Spleen (tissue), 11 donors: ENCODE measurements at regions not wholly inside any gene's neighbourhood (a gene's known extent, or its start where the extent isn't known, plus 50 kb on each side); places are given as distances from the start of the nearest gene placed in this dataset.

Experiments used
- DNase-seq: peaks from one replicate; pipeline ENCODE4 v3.0.0-alpha.2; 2020
- H3K27ac ChIP-seq, 8 donors: fragments of 200-600 bp; sonication (generic) in 7 of 8; 1 replicate in 4 of 8; 2 replicates in 4 of 8; pipeline versions ENCODE4 v1.5.0 to v1.8.0; 2016 to 2021; ENCODE audit warnings: inconsistent platforms in 4 of 8, mild to moderate bottlenecking in 4 of 8, moderate library complexity in 1 of 8
- H3K27me3 ChIP-seq, 7 donors: fragments of 200-600 bp; sonication (generic) in 6 of 7; replicated peaks in 1 of 7; 1 replicate in 4 of 7; 2 replicates in 3 of 7; pipeline versions ENCODE4 v1.5.0 to v1.8.0; 2016 to 2021; ENCODE audit warnings: inconsistent platforms in 3 of 7, mild to moderate bottlenecking in 1 of 7
- H3K36me3 ChIP-seq, 6 donors: fragments of 200-600 bp; sonication (generic) in 5 of 6; 1 replicate in 4 of 6; 2 replicates in 2 of 6; pipeline versions ENCODE4 v1.5.0 to v1.8.0; 2016 to 2021; ENCODE audit warnings: inconsistent platforms in 2 of 6
- H3K4me1 ChIP-seq, 6 donors: fragments of 200-600 bp; sonication (generic) in 5 of 6; 1 replicate in 3 of 6; 2 replicates in 3 of 6; pipeline versions ENCODE4 v1.5.0 to v1.8.0; 2016 to 2021; ENCODE audit warnings: inconsistent platforms in 3 of 6
- H3K4me3 ChIP-seq, 8 donors: fragments of 200-600 bp; sonication (generic) in 7 of 8; 1 replicate in 4 of 8; 2 replicates in 4 of 8; pipeline versions ENCODE4 v1.5.0 to v1.8.0; 2016 to 2021; ENCODE audit warnings: inconsistent platforms in 4 of 8, mild to moderate bottlenecking in 4 of 8, moderate library complexity in 2 of 8
- H3K9me3 ChIP-seq, 8 donors: fragments of 200-600 bp; sonication (generic) in 7 of 8; 1 replicate in 4 of 8; 2 replicates in 4 of 8; pipeline versions ENCODE4 v1.5.0 to v1.8.0; 2016 to 2021; ENCODE audit warnings: inconsistent platforms in 4 of 8
- CTCF ChIP-seq, 11 experiments: fragments of 200-600 bp in 7 of 11; fragments of 450-650 bp in 4 of 11; sonication (generic) in 4 of 11; IDR thresholded peaks in 8 of 11; conservative IDR thresholded peaks in 3 of 11; 1 replicate in 7 of 11; 2 replicates in 4 of 11; pipeline versions ENCODE4 v1.4.0 to v1.8.0; 2016 to 2021; ENCODE audit warnings: antibody characterized with exemption in 11 of 11, inconsistent platforms in 4 of 11, mild to moderate bottlenecking in 1 of 11
- POLR2A ChIP-seq, 3 donors: fragments of 450-650 bp; IDR thresholded peaks; one replicate each; pipeline ENCODE4 v1.5.1; 2017; ENCODE audit warnings: antibody characterized with exemption in 3 of 3, mild to moderate bottlenecking in 1 of 3
- POLR2AphosphoS5 ChIP-seq, 3 donors: sonication (generic); formaldehyde crosslinking; IDR thresholded peaks; one replicate each; pipeline ENCODE4 v1.5.1; 2017; ENCODE audit warnings: antibody characterized with exemption in 3 of 3
- WGBS, 5 donors: extraction: QIAGEN DNeasy Blood & Tissue Kit in 3 of 5; methylation state at CpG; one replicate each; pipeline versions ENCODE4 v1.1.5 to v1.1.7; 2013 to 2018; 5-methylcytosine and 5-hydroxymethylcytosine counted together
- intact Hi-C: fragments of 100-400 bp; cut with DNase I; formaldehyde crosslinking; loops from one replicate; pipeline ENCODE4 v1.15.0; 2023; ENCODE audit warnings: low total_unique reads
- donor health status: healthy with polysubstance abuse.
- donor health status: DM: no; HTN: no; CAD: no; lungs with moderate emphysema.
- donor health status: DM: no; HTN: no; CAD: no.
- donor health status: Bipolar disorder and iron deficiency.
- donor health status: healthy.
- donor health status: DM: no; HTN: no; CAD: no.
- donor health status: DM: yes; HTN: yes; CAD: no.

GRCh38 chr18:56207989-56208388 is 430.4 kb downstream of the TXNL1 start:
- H3K27me3 ChIP-seq, result no peaks in the 10 kb centered on the region
- intact Hi-C loops, result no loop called here
- no peak for TF ChIP-seq POLR2AphosphoS5 (IDR thresholded peaks at IDR 0.05)
- 76 to 94% (median 85%) methylated on average over 6 of the region's 6 CpGs for WGBS, 5 donors
- H3K4me3 ChIP-seq, result no peak overlapping the region
- DNase-seq, result no peak
- peaks cover 0 to 18% (median 13%) of the 10 kb centered on the region in 8 donors for H3K9me3 ChIP-seq
- H3K36me3 ChIP-seq, result no peaks in the 10 kb centered on the region
- no peaks in the 10 kb centered on the region for H3K4me1 ChIP-seq
- no peak overlapping the region for H3K27ac ChIP-seq

GRCh38 chr18:56204052-56204451 is 434.3 kb downstream of the TXNL1 start:
- Histone ChIP-seq H3K27me3 (no peaks in the 10 kb centered on the region), H3K27ac (no peak overlapping the region), H3K9me3 (peaks cover 0 to 18% (median 13%) of the 10 kb centered on the region in 8 donors), H3K36me3 (no peaks in the 10 kb centered on the region), H3K4me1 (no peaks in the 10 kb centered on the region), H3K4me3 (no peak overlapping the region)
- DNase-seq, result no peak
- TF ChIP-seq POLR2AphosphoS5 (IDR thresholded peaks at IDR 0.05) (no peak), CTCF (IDR thresholded peaks at IDR 0.05 in 8 of 11, conservative IDR thresholded peaks at IDR 0.05 in 3 of 11) (no peak), POLR2A (IDR thresholded peaks at IDR 0.05) (no peak)
- intact Hi-C loops, result no loop called here

GRCh38 chr18:56202678-56203077 is 435.7 kb downstream of the TXNL1 start:
- no peaks in the 10 kb centered on the region for H3K36me3 ChIP-seq
- intact Hi-C loops, result no loop called here

GRCh38 chr18:56200381-56200911 is 437.9 kb downstream of the TXNL1 start:
- 71 to 92% (median 87%) methylated on average over 1 of the region's 1 CpG for WGBS, 5 donors
- Histone ChIP-seq H3K4me1 (no peaks in the 10 kb centered on the region), H3K9me3 (peaks cover 0 to 18% (median 13%) of the 10 kb centered on the region in 8 donors), H3K36me3 (no peaks in the 10 kb centered on the region), H3K27ac (no peak overlapping the region), H3K4me3 (no peak overlapping the region), H3K27me3 (no peaks in the 10 kb centered on the region)
- intact Hi-C loops, result no loop called here
- no peak for DNase-seq
- TF ChIP-seq POLR2AphosphoS5 (IDR thresholded peaks at IDR 0.05) (no peak), POLR2A (IDR thresholded peaks at IDR 0.05) (no peak), CTCF (IDR thresholded peaks at IDR 0.05 in 8 of 11, conservative IDR thresholded peaks at IDR 0.05 in 3 of 11) (no peak)

More at GRCh38 chr18:56202678-56203077, 435.7 kb downstream of the TXNL1 start:
- Histone ChIP-seq H3K4me1 (no peaks in the 10 kb centered on the region), H3K4me3 (no peak overlapping the region), H3K9me3 (peaks cover 0 to 18% (median 13%) of the 10 kb centered on the region in 8 donors), H3K27ac (no peak overlapping the region), H3K27me3 (no peaks in the 10 kb centered on the region)
- no peak for DNase-seq
- no peak for TF ChIP-seq CTCF (IDR thresholded peaks at IDR 0.05 in 8 of 11, conservative IDR thresholded peaks at IDR 0.05 in 3 of 11)
- no peak for TF ChIP-seq POLR2AphosphoS5 (IDR thresholded peaks at IDR 0.05)
- TF ChIP-seq POLR2A (IDR thresholded peaks at IDR 0.05), result no peak
- WGBS, 5 donors, result 90 to 94% (median 91%) methylated on average over 3 of the region's 3 CpGs
